GM21825 (cell line): ENCODE measurements at regions not wholly inside any gene's neighbourhood (a gene's known extent, or its start where the extent isn't known, plus 50 kb on each side); places are given as distances from the start of the nearest gene placed in this dataset.

Experiments used
- ATAC-seq: cut with Tn5 transposase; IDR thresholded peaks from one replicate; pipeline ENCODE4 v1.9.1; 2021; ENCODE audit warnings: mild to moderate bottlenecking, moderate library complexity; ENCODE audit not compliant: unreplicated experiment

- no peak for ATAC-seq
Measured at GRCh38 chr18:4858379-4859127, 338.5 kb downstream of the AKAIN1 start.

- ATAC-seq, result no peak
Measured at GRCh38 chr18:4854671-4855070, 342.4 kb downstream of the AKAIN1 start.

GRCh38 chr18:4851301-4851976 is 345.6 kb downstream of the AKAIN1 start:
- ATAC-seq, result no peak

GRCh38 chr18:4847056-4847455 is 350.0 kb downstream of the AKAIN1 start:
- ATAC-seq, result no peak

DNA sequence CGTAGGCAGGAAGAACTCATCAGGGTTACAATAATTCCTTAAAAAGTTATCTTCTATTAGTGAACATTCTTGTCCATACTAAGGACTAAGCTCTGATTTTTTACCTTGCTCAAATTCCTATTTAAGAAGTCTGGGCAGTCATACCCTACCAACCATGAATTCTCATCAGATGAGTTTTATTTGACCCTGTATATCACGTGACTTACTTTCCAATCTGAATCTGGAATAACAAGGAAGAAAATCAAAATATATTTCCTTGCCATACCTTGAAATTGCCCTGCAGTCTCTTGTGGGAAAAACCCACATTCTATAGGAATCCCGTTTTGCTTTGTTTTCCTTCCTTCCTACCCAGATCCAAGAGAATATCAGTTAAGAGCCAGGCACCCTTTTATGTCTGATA is 352.7 kb downstream of the AKAIN1 start:
- ATAC-seq, result no peak

DNA sequence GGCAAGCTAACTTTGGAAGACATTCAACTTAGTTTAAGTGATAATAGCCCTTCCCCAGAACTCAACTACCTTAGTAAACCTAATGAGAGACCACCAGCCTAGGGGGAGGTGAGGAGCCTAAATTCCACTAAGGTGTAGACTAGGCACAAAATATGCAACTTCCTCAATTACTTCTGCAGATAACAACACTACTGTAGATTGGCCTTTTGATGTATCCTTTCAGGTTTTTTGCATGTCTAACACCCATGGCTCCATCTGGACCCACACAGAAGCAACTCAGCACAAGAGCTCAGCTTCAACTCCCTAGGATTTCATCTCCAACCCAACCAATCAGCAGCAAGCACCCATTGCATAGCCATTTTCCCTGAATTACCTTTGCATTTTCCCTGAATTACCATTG is 353.3 kb downstream of the AKAIN1 start:
- no peak for ATAC-seq

GRCh38 chr18:4842751-4843150 is 354.3 kb downstream of the AKAIN1 start:
- no peak for ATAC-seq

GRCh38 chr18:4842287-4842686 is 354.8 kb downstream of the AKAIN1 start:
- no peak for ATAC-seq

GRCh38 chr18:4839639-4840038 is 357.4 kb downstream of the AKAIN1 start:
- ATAC-seq, result no peak

GRCh38 chr18:4836141-4836540 is 360.9 kb downstream of the AKAIN1 start:
- ATAC-seq, result no peak

GRCh38 chr18:4831791-4832375 is 365.2 kb downstream of the AKAIN1 start:
- ATAC-seq, result no peak

- no peak for ATAC-seq
Measured at GRCh38 chr18:4831127-4831526, 365.9 kb downstream of the AKAIN1 start.

- no peak for ATAC-seq
Measured at GRCh38 chr18:4823091-4823490, 368.0 kb upstream of the DLGAP1 start.

DNA sequence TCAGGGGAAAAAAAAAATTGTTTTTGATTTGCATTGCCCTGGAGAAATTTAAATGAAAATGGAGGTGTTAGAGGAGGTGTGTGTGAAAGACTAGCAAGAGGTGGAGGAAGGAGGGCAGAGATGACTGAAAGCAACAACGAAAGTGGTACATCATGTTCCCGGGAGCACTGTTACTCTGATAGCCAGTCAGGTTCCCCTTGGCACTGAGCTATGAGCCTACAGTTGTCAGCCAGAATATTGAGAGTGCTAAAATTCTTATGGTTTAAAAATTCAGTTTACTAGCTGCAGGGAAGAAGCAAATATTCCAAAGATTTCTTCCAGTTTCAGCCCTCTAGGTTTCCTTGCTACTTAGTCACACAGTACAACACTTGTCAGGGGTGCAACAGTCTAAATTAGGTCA is 366.7 kb upstream of the DLGAP1 start:
- no peak for ATAC-seq

GRCh38 chr18:4817665-4818064 is 362.6 kb upstream of the DLGAP1 start:
- no peak for ATAC-seq

- no peak for ATAC-seq
Measured at GRCh38 chr18:4813708-4814107, 358.6 kb upstream of the DLGAP1 start.

GRCh38 chr18:4808891-4809290 is 353.8 kb upstream of the DLGAP1 start:
- no peak for ATAC-seq

- no peak for ATAC-seq
Measured at GRCh38 chr18:4807604-4808293, 352.6 kb upstream of the DLGAP1 start.

GRCh38 chr18:4806331-4806730 is 351.2 kb upstream of the DLGAP1 start:
- ATAC-seq, result no peak

GRCh38 chr18:4802296-4802695 is 347.2 kb upstream of the DLGAP1 start:
- ATAC-seq, result no peak

DNA sequence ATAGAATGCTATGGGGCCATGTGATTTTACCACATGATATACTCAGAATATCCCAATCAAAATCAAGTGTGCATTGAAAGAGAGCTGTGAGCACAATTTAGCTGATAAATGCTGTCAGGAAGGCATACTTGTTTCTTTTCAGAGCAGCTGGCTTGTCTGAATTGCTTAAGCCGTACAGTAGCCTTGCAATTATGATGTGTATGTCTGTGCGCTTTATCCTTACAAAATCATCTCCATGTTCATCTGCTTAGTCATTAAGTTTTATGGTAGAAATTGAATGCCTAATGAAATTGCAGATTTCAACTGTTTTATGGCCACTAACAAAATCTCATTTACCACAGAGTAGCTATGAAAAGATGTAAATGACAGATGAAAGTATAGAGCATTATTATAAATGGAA is 346.0 kb upstream of the DLGAP1 start:
- ATAC-seq, result no peak
